Duodenal mucosa (tissue), 2 donors: ENCODE measurements at regions not wholly inside any gene's neighbourhood (a gene's known extent, or its start where the extent isn't known, plus 50 kb on each side); places are given as distances from the start of the nearest gene placed in this dataset.
"Not testable (repeated sequence)": the region's sequence is repeated elsewhere in the genome, so short reads cannot be mapped to it uniquely, and the experiment has no call there.

Experiments used
- H3K27ac ChIP-seq: one replicate; pipeline ENCODE4 v1.7.0; 2013; ENCODE audit warnings: low read depth, low read length
- H3K27me3 ChIP-seq, 2 donors: one replicate each; pipeline ENCODE4 v1.7.0; 2013; ENCODE audit warnings: low read length in 2 of 2, control low read depth in 1 of 2; ENCODE audit not compliant: insufficient read depth in 2 of 2, control insufficient read depth in 1 of 2
- H3K36me3 ChIP-seq, 2 donors: one replicate each; pipeline ENCODE4 v1.7.0; 2013; ENCODE audit warnings: low read length in 2 of 2, control low read depth in 1 of 2; ENCODE audit not compliant: insufficient read depth in 2 of 2, control insufficient read depth in 1 of 2
- H3K4me1 ChIP-seq, 2 donors: one replicate each; pipeline ENCODE4 v1.7.0; 2013; ENCODE audit warnings: low read length in 2 of 2, control low read depth in 1 of 2; ENCODE audit not compliant: insufficient read depth in 2 of 2, control insufficient read depth in 1 of 2
- H3K4me3 ChIP-seq, 2 donors: one replicate each; pipeline ENCODE4 v1.7.0; 2013; ENCODE audit warnings: low read length in 2 of 2, low read depth in 1 of 2
- H3K9ac ChIP-seq, 2 donors: one replicate each; pipeline ENCODE4 v1.7.0; 2013; ENCODE audit warnings: low read length in 2 of 2, low read depth in 1 of 2
- H3K9me3 ChIP-seq, 2 donors: one replicate each; pipeline ENCODE4 v1.7.0; 2013; ENCODE audit warnings: low read length in 2 of 2, control low read depth in 1 of 2; ENCODE audit not compliant: control insufficient read depth in 1 of 2

DNA sequence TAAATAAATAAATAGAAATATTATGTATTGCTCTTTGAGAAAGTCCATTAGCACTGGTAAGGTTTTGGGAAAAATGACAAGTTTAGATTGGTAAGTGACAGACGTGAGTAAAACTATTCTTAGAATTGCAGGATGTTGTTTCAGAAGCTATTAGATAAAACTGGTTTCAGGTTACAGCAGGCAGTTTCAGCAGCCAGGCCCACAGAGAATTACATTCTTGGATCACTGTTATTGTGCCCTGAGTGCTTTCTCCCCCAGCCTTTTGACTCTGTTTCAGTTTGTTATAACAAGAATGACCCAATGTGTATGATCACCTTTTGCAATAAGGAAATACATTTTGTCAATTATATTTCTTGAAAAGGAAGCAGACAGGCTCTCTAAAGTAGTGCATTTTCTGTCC, 86.5 kb downstream of the DKK1 start:
- no peak overlapping the region for H3K4me3 ChIP-seq

DNA sequence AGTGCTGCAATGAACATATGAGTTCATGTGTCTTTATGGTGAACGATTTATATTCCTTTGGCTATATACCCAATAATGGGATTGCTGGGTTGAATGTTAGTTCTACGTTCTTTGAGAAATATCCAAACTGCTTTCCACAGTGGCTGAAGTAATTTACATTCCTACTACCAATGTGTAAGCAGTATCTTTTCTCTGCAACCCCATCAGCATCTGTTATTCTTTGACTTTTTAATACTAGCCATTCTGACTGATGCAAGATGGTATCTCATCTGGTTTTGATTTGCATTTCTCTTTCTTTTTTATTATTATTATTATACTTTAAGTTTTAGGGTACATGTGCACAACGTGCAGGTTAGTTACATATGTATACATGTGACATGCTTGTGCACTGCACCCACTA, 89.7 kb downstream of the DKK1 start:
- H3K4me3 ChIP-seq, H3K27me3 ChIP-seq, H3K36me3 ChIP-seq, H3K9me3 ChIP-seq, H3K9ac ChIP-seq, H3K27ac ChIP-seq, H3K4me1 ChIP-seq: not testable (repeated sequence)

More for the DNA sequence above, 86.5 kb downstream of the DKK1 start:
- peaks cover 0 to 3% of the 10 kb centered on the region in 2 donors for H3K9me3 ChIP-seq
- H3K9ac ChIP-seq: no peak overlapping the region
- no peak overlapping the region for H3K27ac ChIP-seq
- no peaks in the 10 kb centered on the region for H3K27me3 ChIP-seq
- no peaks in the 10 kb centered on the region for H3K36me3 ChIP-seq
- H3K4me1 ChIP-seq: no peaks in the 10 kb centered on the region

DNA sequence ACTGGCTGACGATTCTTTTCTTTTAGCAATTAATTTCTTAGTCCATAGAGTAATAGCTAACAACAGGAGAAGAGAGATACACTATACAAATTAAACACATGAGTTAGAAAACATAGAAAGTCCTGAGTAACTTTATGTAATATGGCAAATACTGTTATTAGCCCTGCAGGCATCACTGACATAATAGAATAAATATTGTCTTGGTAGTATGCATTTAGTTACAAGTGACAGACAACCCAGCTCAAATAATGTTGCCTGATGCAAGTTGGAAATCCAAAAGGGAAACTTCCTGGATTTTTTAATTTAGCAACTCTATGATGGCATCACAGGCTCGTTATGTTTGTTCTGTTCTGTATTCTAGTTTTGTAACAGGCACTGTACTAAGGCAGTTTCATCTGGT, 95.1 kb downstream of the DKK1 start:
- Histone ChIP-seq H3K27ac (no peak overlapping the region), H3K27me3 (no peaks in the 10 kb centered on the region), H3K9ac (no peak overlapping the region), H3K4me3 (no peak overlapping the region), H3K4me1 (no peaks in the 10 kb centered on the region), H3K36me3 (no peaks in the 10 kb centered on the region), H3K9me3 (no peaks in the 10 kb centered on the region)

DNA sequence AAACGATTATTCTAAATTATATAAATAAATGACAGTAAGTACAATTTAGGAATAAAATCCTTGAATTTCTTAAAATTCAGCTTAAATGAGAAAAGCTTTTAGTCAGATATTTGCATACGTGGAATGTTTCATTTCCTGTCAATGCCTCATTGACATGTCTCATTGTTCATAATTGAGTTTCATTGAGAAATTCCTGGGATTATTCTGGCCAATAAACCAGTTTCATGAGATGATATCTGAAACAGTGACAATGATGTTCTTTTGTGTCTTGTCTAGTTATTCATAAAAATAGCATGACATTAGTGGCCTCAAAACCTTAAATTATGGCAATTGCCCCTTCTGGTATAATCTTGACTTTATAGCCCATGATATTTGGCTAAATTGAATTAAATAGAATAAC, 95.8 kb downstream of the DKK1 start:
- Histone ChIP-seq H3K9me3 (no peaks in the 10 kb centered on the region), H3K27me3 (no peaks in the 10 kb centered on the region), H3K27ac (no peak overlapping the region), H3K9ac (no peak overlapping the region), H3K4me1 (no peaks in the 10 kb centered on the region), H3K36me3 (no peaks in the 10 kb centered on the region), H3K4me3 (no peak overlapping the region)

DNA sequence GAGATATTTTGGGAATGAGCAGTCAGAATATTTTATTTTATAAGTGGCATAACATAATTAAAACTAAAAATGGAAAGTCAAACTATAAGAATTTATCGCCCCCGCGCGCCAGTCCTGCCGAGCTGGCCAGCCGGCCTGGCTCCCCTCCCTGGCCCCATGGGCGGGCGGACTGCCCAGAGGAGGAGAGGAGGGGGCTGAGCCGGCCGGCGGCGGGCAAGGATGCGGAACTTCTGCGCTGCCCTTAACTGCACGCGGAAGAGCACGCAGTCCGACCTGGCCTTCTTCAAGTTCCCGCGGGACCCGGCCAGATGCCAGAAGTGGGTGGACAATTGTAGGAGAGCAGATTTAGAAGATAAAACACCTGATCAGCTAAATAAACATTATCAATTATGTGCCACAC, 96.8 kb downstream of the DKK1 start:
- no peak overlapping the region for H3K27ac ChIP-seq
- no peak overlapping the region for H3K4me3 ChIP-seq
- no peaks in the 10 kb centered on the region for H3K36me3 ChIP-seq

DNA sequence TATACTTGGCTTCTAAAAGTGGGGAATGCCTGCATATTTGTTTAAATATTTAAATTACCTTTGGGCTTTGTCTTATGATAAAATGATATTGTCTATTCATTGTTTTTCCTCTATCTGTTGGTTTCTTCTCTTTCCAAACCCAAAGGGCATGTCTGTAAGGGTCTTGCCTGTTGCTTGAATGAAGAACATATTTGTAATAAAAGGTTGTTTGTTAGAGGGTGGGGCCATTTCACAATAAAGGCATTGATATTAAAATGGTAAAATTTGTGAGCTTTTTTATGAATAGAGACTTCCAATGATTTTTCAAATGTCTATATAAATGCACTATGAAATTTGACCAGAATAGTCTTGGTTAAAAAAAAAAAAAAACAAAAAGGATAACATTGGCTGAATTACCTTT, 105.2 kb downstream of the DKK1 start:
- H3K9ac ChIP-seq: no peak overlapping the region
- no peaks in the 10 kb centered on the region for H3K9me3 ChIP-seq
- no peak overlapping the region for H3K4me3 ChIP-seq
- no peaks in the 10 kb centered on the region for H3K36me3 ChIP-seq
- H3K27ac ChIP-seq: no peak overlapping the region
- no peaks in the 10 kb centered on the region for H3K27me3 ChIP-seq
- H3K4me1 ChIP-seq: no peaks in the 10 kb centered on the region

More for the DNA sequence above, 96.8 kb downstream of the DKK1 start:
- Histone ChIP-seq H3K27me3 (no peaks in the 10 kb centered on the region), H3K9me3 (no peaks in the 10 kb centered on the region), H3K9ac (no peak overlapping the region), H3K4me1 (no peaks in the 10 kb centered on the region)

DNA sequence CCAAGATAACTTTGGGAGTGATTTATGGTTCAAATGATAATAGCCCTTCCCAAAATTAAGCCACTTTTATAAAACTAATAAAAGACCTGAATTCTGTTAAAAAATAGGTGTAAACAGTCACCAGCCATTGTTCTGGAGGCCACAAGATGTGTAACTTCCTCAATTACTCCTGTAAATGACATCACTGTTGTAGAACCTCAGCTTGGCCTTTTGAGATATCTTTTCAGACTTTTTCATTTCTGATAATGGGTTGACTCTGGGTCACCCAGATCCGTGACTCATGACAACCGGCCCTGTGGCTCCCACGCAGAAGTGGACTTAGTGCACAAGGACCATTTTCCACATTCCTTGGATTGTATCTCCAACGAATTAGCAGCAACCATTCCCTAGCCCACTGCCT, 106.6 kb downstream of the DKK1 start:
- H3K4me1 ChIP-seq: no peaks in the 10 kb centered on the region
- H3K4me3 ChIP-seq: no peak overlapping the region
- H3K9me3 ChIP-seq: no peaks in the 10 kb centered on the region
- no peak overlapping the region for H3K27ac ChIP-seq
- H3K27me3 ChIP-seq: no peaks in the 10 kb centered on the region
- H3K9ac ChIP-seq: no peak overlapping the region
- no peaks in the 10 kb centered on the region for H3K36me3 ChIP-seq

DNA sequence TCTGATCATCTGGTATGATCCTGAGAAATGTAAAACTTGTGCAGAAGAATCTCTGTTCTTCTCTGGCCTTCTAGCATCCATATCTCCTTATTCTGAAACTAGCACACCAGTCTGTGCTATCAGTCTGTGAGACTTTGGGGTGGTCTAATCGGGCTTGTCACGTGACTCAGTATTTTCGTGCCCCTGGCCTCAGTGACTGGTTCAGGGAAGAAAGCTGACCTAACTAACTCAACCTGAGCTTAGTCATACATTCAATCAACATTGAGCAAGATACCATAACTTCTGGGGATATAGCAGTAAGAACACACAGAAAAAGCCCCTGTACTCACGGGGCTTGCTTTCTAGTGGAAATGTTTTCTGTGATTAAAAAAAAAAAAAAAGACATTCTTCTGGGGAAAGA, 109.3 kb downstream of the DKK1 start:
- Histone ChIP-seq H3K9ac (no peak overlapping the region), H3K4me1 (no peaks in the 10 kb centered on the region), H3K4me3 (no peak overlapping the region), H3K9me3 (no peaks in the 10 kb centered on the region), H3K27ac (no peak overlapping the region), H3K27me3 (no peaks in the 10 kb centered on the region), H3K36me3 (no peaks in the 10 kb centered on the region)

DNA sequence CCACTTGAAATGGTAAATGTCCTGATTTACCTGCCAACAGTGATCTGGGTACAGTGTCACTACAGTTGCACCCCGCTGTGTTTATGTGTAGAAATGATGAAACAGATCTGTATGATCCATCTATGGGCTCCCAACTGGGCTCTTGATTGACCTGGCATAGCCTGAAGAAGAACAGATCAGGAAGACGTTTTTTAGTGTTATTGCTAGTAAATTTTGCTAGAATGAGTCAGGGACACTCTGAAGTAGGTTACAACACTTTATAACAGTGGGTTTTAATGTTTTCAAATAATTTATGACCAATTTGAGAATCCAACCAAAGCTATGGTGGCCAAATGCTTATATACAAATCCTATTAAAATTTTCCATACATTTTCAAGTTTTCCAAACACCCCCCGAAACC, 110.3 kb downstream of the DKK1 start:
- Histone ChIP-seq H3K27ac (no peak overlapping the region), H3K4me3 (no peak overlapping the region), H3K9ac (no peak overlapping the region), H3K9me3 (no peaks in the 10 kb centered on the region), H3K36me3 (no peaks in the 10 kb centered on the region), H3K4me1 (no peaks in the 10 kb centered on the region), H3K27me3 (no peaks in the 10 kb centered on the region)

DNA sequence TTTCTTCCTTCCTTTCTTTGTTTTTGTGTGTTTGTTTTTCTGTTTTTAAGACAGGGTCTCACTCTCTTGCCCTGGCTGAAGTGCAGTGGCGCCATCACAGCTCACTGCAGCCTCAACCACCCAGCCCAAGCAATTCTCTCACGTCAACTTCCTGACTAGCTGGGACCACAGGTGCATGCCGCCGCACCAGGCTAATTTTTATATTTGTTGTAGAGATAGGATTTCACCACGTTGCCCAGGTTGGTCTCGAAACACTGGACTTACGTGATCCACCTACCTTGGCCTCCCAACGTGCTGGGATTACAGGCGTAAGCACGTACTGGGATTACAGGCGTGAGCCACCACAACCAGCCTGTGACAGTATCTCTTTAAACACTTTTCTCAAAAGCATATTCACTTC, 120.7 kb downstream of the DKK1 start:
- H3K4me1 ChIP-seq: no peaks in the 10 kb centered on the region
- no peaks in the 10 kb centered on the region for H3K27me3 ChIP-seq
- no peaks in the 10 kb centered on the region for H3K9me3 ChIP-seq
- no peak overlapping the region for H3K4me3 ChIP-seq
- no peak overlapping the region for H3K9ac ChIP-seq
- H3K36me3 ChIP-seq: no peaks in the 10 kb centered on the region
- no peak overlapping the region for H3K27ac ChIP-seq

DNA sequence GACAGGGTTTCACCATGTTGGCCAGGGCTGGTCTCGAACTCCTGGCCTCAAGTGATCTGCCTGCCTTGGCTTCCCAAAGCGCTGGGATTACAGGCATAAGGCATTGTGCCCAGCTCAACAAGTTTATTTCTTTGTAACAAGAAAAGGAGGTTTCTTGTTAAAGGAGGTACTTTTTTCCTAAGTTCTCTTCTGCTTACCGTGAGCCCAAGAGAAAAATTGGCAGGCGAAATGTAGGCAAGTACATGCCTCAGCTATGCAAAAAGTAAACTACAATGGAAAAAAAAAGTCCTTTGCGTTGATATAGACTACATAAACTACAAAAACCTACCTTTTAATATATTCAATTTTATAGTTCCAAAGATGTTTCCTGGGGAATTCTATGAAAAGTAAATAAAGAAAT, 122.6 kb downstream of the DKK1 start:
- Histone ChIP-seq H3K36me3 (no peaks in the 10 kb centered on the region), H3K9me3 (no peaks in the 10 kb centered on the region), H3K4me1 (no peaks in the 10 kb centered on the region), H3K27ac (no peak overlapping the region), H3K9ac (no peak overlapping the region), H3K4me3 (no peak overlapping the region), H3K27me3 (no peaks in the 10 kb centered on the region)
